Neural progenitor cell (in vitro differentiated cells): ENCODE measurements at regions not wholly inside any gene's neighbourhood (a gene's known extent, or its start where the extent isn't known, plus 50 kb on each side); places are given as distances from the start of the nearest gene placed in this dataset.

ENCODE experiments used
- EZH2 ChIP-seq: fragments of 200-600 bp; sonication (generic); IDR thresholded peaks from 2 replicates; pipeline ENCODE4 v1.6.1; 2017; ENCODE audit warnings: antibody characterized with exemption, mild to moderate bottlenecking, moderate library complexity
- EZH2phosphoT487 ChIP-seq: fragments of 200-600 bp; sonication (generic); IDR thresholded peaks from 2 replicates; pipeline ENCODE4 v1.6.1; 2017; ENCODE audit warnings: antibody characterized with exemption
- TF ChIP-seq, protein P1 (sequence below): fragments of 200-600 bp; sonication (generic); IDR thresholded peaks from 2 replicates; pipeline ENCODE4 v1.5.1; 2017; ENCODE audit warnings: antibody characterized with exemption, mild to moderate bottlenecking

DNA sequence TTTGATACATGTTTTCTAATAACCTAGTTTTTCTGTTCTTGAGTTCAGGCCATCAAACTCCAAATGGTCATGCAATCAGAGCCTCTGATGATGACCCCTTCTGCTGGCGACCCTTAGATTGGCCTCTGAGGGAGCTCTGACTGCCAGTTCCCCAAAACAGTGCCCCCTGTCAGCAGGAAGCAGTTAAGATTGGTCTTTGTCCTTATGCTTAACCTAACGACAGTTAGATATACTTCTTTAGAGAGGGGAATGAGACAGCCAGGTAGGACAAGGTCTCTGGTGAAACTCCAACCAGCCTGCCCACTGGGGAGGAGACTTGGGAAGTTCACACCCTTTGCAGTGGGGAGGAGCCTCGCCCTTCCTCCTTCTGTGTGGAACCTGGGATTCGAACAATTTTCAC is 390.4 kb upstream of the KIF2A start:
- TF ChIP-seq, protein P1, sequence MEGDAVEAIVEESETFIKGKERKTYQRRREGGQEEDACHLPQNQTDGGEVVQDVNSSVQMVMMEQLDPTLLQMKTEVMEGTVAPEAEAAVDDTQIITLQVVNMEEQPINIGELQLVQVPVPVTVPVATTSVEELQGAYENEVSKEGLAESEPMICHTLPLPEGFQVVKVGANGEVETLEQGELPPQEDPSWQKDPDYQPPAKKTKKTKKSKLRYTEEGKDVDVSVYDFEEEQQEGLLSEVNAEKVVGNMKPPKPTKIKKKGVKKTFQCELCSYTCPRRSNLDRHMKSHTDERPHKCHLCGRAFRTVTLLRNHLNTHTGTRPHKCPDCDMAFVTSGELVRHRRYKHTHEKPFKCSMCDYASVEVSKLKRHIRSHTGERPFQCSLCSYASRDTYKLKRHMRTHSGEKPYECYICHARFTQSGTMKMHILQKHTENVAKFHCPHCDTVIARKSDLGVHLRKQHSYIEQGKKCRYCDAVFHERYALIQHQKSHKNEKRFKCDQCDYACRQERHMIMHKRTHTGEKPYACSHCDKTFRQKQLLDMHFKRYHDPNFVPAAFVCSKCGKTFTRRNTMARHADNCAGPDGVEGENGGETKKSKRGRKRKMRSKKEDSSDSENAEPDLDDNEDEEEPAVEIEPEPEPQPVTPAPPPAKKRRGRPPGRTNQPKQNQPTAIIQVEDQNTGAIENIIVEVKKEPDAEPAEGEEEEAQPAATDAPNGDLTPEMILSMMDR = peak; percentile 44
- no peak for TF ChIP-seq EZH2
- TF ChIP-seq EZH2phosphoT487 = no peak
